Mammary epithelial cell (primary cell): ENCODE measurements at regions not wholly inside any gene's neighbourhood (a gene's known extent, or its start where the extent isn't known, plus 50 kb on each side); places are given as distances from the start of the nearest gene placed in this dataset.

ENCODE experiments used
- CTCF ChIP-seq, 2 donors: IDR thresholded peaks in 1 of 2; conservative IDR thresholded peaks in 1 of 2; 2 replicates each; pipeline ENCODE4 v1.5.1; 2011 to 2012; ENCODE audit warnings: inconsistent platforms in 2 of 2, low read length in 2 of 2, mild to moderate bottlenecking in 2 of 2, control low read depth in 1 of 2, low read depth in 1 of 2; ENCODE audit not compliant: insufficient read depth in 1 of 2; ENCODE audit errors: extremely low read depth in 1 of 2
- EZH2 ChIP-seq: IDR thresholded peaks from 2 replicates; pipeline ENCODE4 v1.6.1; 2012; ENCODE audit warnings: low read length, inconsistent platforms, borderline replicate concordance

GRCh38 chr5:108505608-108506007 lies 123.7 kb upstream of the FBXL17 start:
- no peak for TF ChIP-seq CTCF (conservative IDR thresholded peaks at IDR 0.05 in 1 of 2, IDR thresholded peaks at IDR 0.05 in 1 of 2; ENCODE audit: extremely low read depth in 1 of 2, insufficient read depth in 1 of 2, low read depth in 1 of 2, low read length in 2 of 2)
- TF ChIP-seq EZH2 = no peak
